ENCODE measurements at regions not wholly inside any gene's neighbourhood (a gene's known extent, or its start where the extent isn't known, plus 50 kb on each side); places are given as distances from the start of the nearest gene placed in this dataset.

GRCh38 chr4:23278845-23279244 lies 586.1 kb downstream of the GBA3 start:
- TF ChIP-seq CTCF (IDR thresholded peaks at IDR 0.05; ENCODE audit: low read depth, low read length) = no peak
- no peak overlapping the region for H3K4me3 ChIP-seq (ENCODE audit: low read depth, low read length)

GRCh38 chr4:23276076-23276475 lies 583.3 kb downstream of the GBA3 start:
- TF ChIP-seq CTCF (IDR thresholded peaks at IDR 0.05; ENCODE audit: low read depth, low read length) = no peak
- H3K4me3 ChIP-seq (ENCODE audit: low read depth, low read length) = no peak overlapping the region

- no peak overlapping the region for H3K4me3 ChIP-seq (ENCODE audit: low read depth, low read length)
- no peak for TF ChIP-seq CTCF (IDR thresholded peaks at IDR 0.05; ENCODE audit: low read depth, low read length)
Measured at GRCh38 chr4:23269566-23269965, 576.8 kb downstream of the GBA3 start.

- no peak overlapping the region for H3K4me3 ChIP-seq (ENCODE audit: low read depth, low read length)
- TF ChIP-seq CTCF (IDR thresholded peaks at IDR 0.05; ENCODE audit: low read depth, low read length) = no peak
Measured at GRCh38 chr4:23268072-23268771, 575.5 kb downstream of the GBA3 start.

GRCh38 chr4:23266401-23266800 lies 573.7 kb downstream of the GBA3 start:
- no peak for TF ChIP-seq CTCF (IDR thresholded peaks at IDR 0.05; ENCODE audit: low read depth, low read length)
- H3K4me3 ChIP-seq (ENCODE audit: low read depth, low read length) = no peak overlapping the region

- TF ChIP-seq CTCF (IDR thresholded peaks at IDR 0.05; ENCODE audit: low read depth, low read length) = no peak
- H3K4me3 ChIP-seq (ENCODE audit: low read depth, low read length) = no peak overlapping the region
Measured at GRCh38 chr4:23260511-23260910, 567.8 kb downstream of the GBA3 start.

GRCh38 chr4:23245203-23245832 lies 552.6 kb downstream of the GBA3 start:
- no peak overlapping the region for H3K4me3 ChIP-seq (ENCODE audit: low read depth, low read length)
- TF ChIP-seq CTCF (IDR thresholded peaks at IDR 0.05; ENCODE audit: low read depth, low read length) = no peak
